IMR-90 (cell line): ENCODE measurements at regions not wholly inside any gene's neighbourhood (a gene's known extent, or its start where the extent isn't known, plus 50 kb on each side); places are given as distances from the start of the nearest gene placed in this dataset.

Source experiments
- ATAC-seq: fragments of 200-7000 bp; cut with Tn5 transposase; 2 replicates; pipeline ENCODE4 v1.9.1; 2020; ENCODE audit warnings: low read depth, mild to moderate bottlenecking, moderate library complexity
- BruUV-seq: library from RNA; stranded (reverse); fragments of 400-500 nt; replicated peaks from 2 replicates; lab custom pipeline; 2021; lab: Mats Ljungman, UMichigan
- CTCF ChIA-PET: fragments of 300-600 bp; formaldehyde crosslinking; extraction: SDS; loops from one replicate; lab custom pipeline; 2021; ENCODE audit warnings: antibody characterized with exemption; lab: Yijun Ruan, JAX
- POLR2A ChIA-PET: fragments of 300-600 bp; sonication (Branson Sonifier 250); formaldehyde crosslinking; loops from one replicate; lab custom pipeline; 2022; ENCODE audit warnings: antibody characterized with exemption; ENCODE audit not compliant: unreplicated experiment; lab: Charles Lee
- DNase-seq: peaks from one replicate; pipeline ENCODE4 v3.0.0; 2013
- H2AFZ ChIP-seq: replicated peaks from 2 replicates; pipeline ENCODE3; 2013; ENCODE audit warnings: low read length, mild to moderate bottlenecking; ENCODE audit not compliant: poor library complexity
- H2AK5ac ChIP-seq: 2 replicates; pipeline ENCODE4 v1.6.1; 2013; ENCODE audit warnings: low read depth, low read length, inconsistent platforms
- H2AK9ac ChIP-seq: replicated peaks from 2 replicates; pipeline ENCODE3; 2013; ENCODE audit warnings: mild to moderate bottlenecking, low read depth, low read length, moderate library complexity; ENCODE audit not compliant: poor library complexity
- H2BK120ac ChIP-seq: 2 replicates; pipeline ENCODE4 v1.6.1; 2013; ENCODE audit warnings: low read depth, low read length, inconsistent platforms
- H2BK15ac ChIP-seq: 3 replicates; pipeline ENCODE4 v1.6.1; 2013; ENCODE audit warnings: low read depth, low read length, inconsistent platforms
- H2BK20ac ChIP-seq: 2 replicates; pipeline ENCODE4 v1.6.1; 2013; ENCODE audit warnings: low read depth, mild to moderate bottlenecking, inconsistent platforms, low read length, moderate library complexity
- H2BK5ac ChIP-seq: 2 replicates; pipeline ENCODE4 v1.6.1; 2013; ENCODE audit warnings: mild to moderate bottlenecking, low read depth, low read length, inconsistent platforms; ENCODE audit not compliant: poor library complexity, severe bottlenecking
- H3K14ac ChIP-seq: replicated peaks from 2 replicates; pipeline ENCODE4 v1.6.1; 2013; ENCODE audit warnings: low read depth, low read length, inconsistent platforms
- H3K18ac ChIP-seq: 2 replicates; pipeline ENCODE4 v1.6.1; 2013; ENCODE audit warnings: low read depth, low read length, control low read depth
- H3K23ac ChIP-seq: 2 replicates; pipeline ENCODE4 v1.6.1; 2013; ENCODE audit warnings: low read depth, low read length, inconsistent platforms
- H3K27ac ChIP-seq: 2 replicates; pipeline ENCODE4 v1.5.1; 2013; ENCODE audit warnings: mild to moderate bottlenecking, control low read depth, low read length; ENCODE audit not compliant: insufficient read depth
- H3K27me3 ChIP-seq: 2 replicates; pipeline ENCODE4 v1.6.1; 2013; ENCODE audit warnings: low read length; ENCODE audit not compliant: control insufficient read depth, insufficient read depth
- H3K36me3 ChIP-seq: 2 replicates; pipeline ENCODE4 v1.6.1; 2013; ENCODE audit warnings: low read length, mixed read lengths; ENCODE audit not compliant: control insufficient read depth, insufficient read depth
- H3K4ac ChIP-seq: 2 replicates; pipeline ENCODE4 v1.6.1; 2013; ENCODE audit warnings: low read depth, low read length, inconsistent platforms
- H3K4me1 ChIP-seq: 2 replicates; pipeline ENCODE4 v1.6.1; 2013; ENCODE audit warnings: low read length, mixed read lengths; ENCODE audit not compliant: control insufficient read depth, insufficient read depth
- H3K4me2 ChIP-seq: 2 replicates; pipeline ENCODE4 v1.6.1; 2013; ENCODE audit warnings: low read depth, mild to moderate bottlenecking, control low read depth, low read length, moderate library complexity
- H3K4me3 ChIP-seq: 2 replicates; pipeline ENCODE4 v1.5.1; 2013; ENCODE audit warnings: low read depth, mild to moderate bottlenecking, control low read depth, low read length, moderate library complexity; ENCODE audit not compliant: insufficient read depth
- H3K56ac ChIP-seq: 2 replicates; pipeline ENCODE4 v1.6.1; 2013; ENCODE audit warnings: low read length, inconsistent platforms; ENCODE audit not compliant: insufficient read depth; ENCODE audit errors: extremely low read depth
- H3K79me1 ChIP-seq, 2 experiments: 2 replicates each; pipeline ENCODE4 v1.6.1; 2013; ENCODE audit warnings: low read length in 2 of 2, inconsistent platforms in 1 of 2, low read depth in 1 of 2
- H3K9ac ChIP-seq: 2 replicates; pipeline ENCODE4 v1.6.1; 2013; ENCODE audit warnings: low read depth, low read length, control low read depth
- H3K9me1 ChIP-seq: 2 replicates; pipeline ENCODE4 v1.6.1; 2013; ENCODE audit warnings: low read length, inconsistent platforms; ENCODE audit not compliant: insufficient read depth
- H3K9me3 ChIP-seq: 2 replicates; pipeline ENCODE4 v1.6.1; 2013; ENCODE audit warnings: low read length; ENCODE audit not compliant: control insufficient read depth, insufficient read depth
- H4K20me1 ChIP-seq: 2 replicates; pipeline ENCODE4 v1.6.1; 2013; ENCODE audit warnings: low read length, inconsistent platforms; ENCODE audit not compliant: insufficient read depth
- H4K5ac ChIP-seq: 2 replicates; pipeline ENCODE4 v1.6.1; 2013; ENCODE audit warnings: mild to moderate bottlenecking, low read depth, low read length, control low read depth
- H4K8ac ChIP-seq, 2 experiments: 2 replicates each; pipeline ENCODE4 v1.6.1; 2013; ENCODE audit warnings: low read depth in 2 of 2, low read length in 2 of 2, control low read depth in 1 of 2, inconsistent platforms in 1 of 2
- H4K91ac ChIP-seq: 2 replicates; pipeline ENCODE4 v1.6.1; 2013; ENCODE audit warnings: low read depth, low read length, inconsistent platforms; ENCODE audit not compliant: insufficient read depth
- BHLHE40 ChIP-seq: fragments of 150-350 bp; IDR thresholded peaks from 2 replicates; pipeline ENCODE4 v1.6.1; 2016; ENCODE audit warnings: mild to moderate bottlenecking, low read depth, low read length
- CEBPB ChIP-seq: IDR thresholded peaks from 2 replicates; pipeline ENCODE4 v1.6.1; 2012; ENCODE audit warnings: low read depth, low read length, improper control_type of control experiment
- CHD1 ChIP-seq: IDR thresholded peaks from 2 replicates; pipeline ENCODE4 v1.6.1; 2012; ENCODE audit warnings: low read depth, low read length, improper control_type of control experiment
- CTCF ChIP-seq: conservative IDR thresholded peaks from 2 replicates; pipeline ENCODE4 v1.5.1; 2012; ENCODE audit warnings: mild to moderate bottlenecking, low read depth, low read length, improper control_type of control experiment
- ELK1 ChIP-seq: fragments of 150-350 bp; IDR thresholded peaks from 2 replicates; pipeline ENCODE4 v1.6.1; 2016; ENCODE audit warnings: low read depth, mild to moderate bottlenecking, low read length, moderate library complexity, borderline replicate concordance
- FOS ChIP-seq: fragments of 150-350 bp; IDR thresholded peaks from 2 replicates; pipeline ENCODE4 v1.6.1; 2016; ENCODE audit warnings: low read depth, low read length
- MAZ ChIP-seq: IDR thresholded peaks from 2 replicates; pipeline ENCODE4 v1.6.1; 2012; ENCODE audit warnings: low read depth, mild to moderate bottlenecking, low read length, improper control_type of control experiment, moderate library complexity, borderline replicate concordance
- MXI1 ChIP-seq: IDR thresholded peaks from 2 replicates; pipeline ENCODE4 v1.6.1; 2012; ENCODE audit warnings: low read depth, mild to moderate bottlenecking, low read length, moderate library complexity, borderline replicate concordance
- NFE2L2 ChIP-seq: fragments of 150-350 bp; IDR thresholded peaks from 2 replicates; pipeline ENCODE4 v1.6.1; 2016; ENCODE audit warnings: low read depth, mild to moderate bottlenecking, low read length
- POLR2A ChIP-seq: IDR thresholded peaks from 2 replicates; pipeline ENCODE4 v1.6.1; 2012; ENCODE audit warnings: mild to moderate bottlenecking, low read depth, low read length
- RCOR1 ChIP-seq: IDR thresholded peaks from 2 replicates; pipeline ENCODE4 v1.6.1; 2012; ENCODE audit warnings: mild to moderate bottlenecking, low read length, improper control_type of control experiment; ENCODE audit not compliant: insufficient replicate concordance
- SMC3 ChIP-seq: fragments of 150-350 bp; IDR thresholded peaks from 2 replicates; pipeline ENCODE4 v1.6.1; 2016; ENCODE audit warnings: low read depth, mild to moderate bottlenecking, antibody characterized with exemption, low read length, moderate library complexity
- USF2 ChIP-seq: fragments of 150-350 bp; IDR thresholded peaks from 2 replicates; pipeline ENCODE4 v1.6.1; 2017; ENCODE audit warnings: mild to moderate bottlenecking, antibody characterized with exemption, low read length, low read depth
- WGBS, 2 experiments: methylation state at CpG; one replicate each; pipeline versions ENCODE4 v1.1.5 to v1.1.7; 2013; ENCODE audit warnings: missing lambda C conversion rate in 2 of 2; ENCODE audit not compliant: insufficient read length in 1 of 2; ENCODE audit errors: extremely low coverage in 2 of 2; 5-methylcytosine and 5-hydroxymethylcytosine counted together
- dilution Hi-C: fragments of 300-500 bp; cut with HindIII; formaldehyde crosslinking; loops from one replicate; pipeline ENCODE4 v1.14.3; 2018; ENCODE audit warnings: low sequenced_read_pairs; ENCODE audit not compliant: unreplicated experiment
- in situ Hi-C: fragments of 300-500 bp; cut with MboI; formaldehyde crosslinking; loops from 3 replicates; pipeline ENCODE4 v1.14.3; 2019; ENCODE audit warnings: low sequenced_read_pairs, inconsistent platforms, mixed read lengths
- intact Hi-C: fragments of 100-400 bp; cut with micrococcal nuclease; formaldehyde crosslinking; loops from 2 replicates; pipeline ENCODE4 v1.10.0; 2022

DNA sequence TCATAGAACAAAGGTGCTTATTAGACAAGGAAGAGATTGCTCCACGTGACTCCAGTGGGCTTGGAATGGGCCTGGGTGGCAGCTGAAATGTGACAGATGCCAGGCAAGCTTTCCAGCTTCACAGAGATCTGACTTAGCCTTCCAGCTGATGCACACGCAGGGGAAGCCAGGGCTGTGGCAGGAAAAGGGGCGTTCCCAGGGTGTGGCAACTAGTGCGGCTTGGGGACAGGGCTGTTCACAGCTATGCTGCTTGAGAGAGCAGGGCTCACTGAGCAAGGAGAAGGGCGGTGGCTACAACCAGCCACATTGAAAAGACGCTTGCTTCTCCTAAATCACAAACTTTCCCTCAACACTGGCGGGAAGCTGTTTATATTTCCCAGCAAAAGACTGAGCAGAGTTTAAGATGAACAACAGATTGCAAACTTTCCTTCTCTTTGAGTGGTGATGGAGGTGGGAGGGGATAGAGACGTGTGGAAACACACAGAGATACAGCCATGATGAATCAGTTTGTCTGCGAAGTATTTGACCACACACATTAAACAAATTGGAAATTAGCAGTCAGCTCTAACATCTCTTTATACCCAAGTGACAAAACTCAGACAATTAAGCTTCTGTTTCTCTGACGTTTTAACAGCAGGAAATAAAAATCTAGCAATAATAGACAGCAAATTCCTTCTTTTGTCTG, 127.5 kb downstream of the BDH1 start:
- H3K4me3 ChIP-seq, result no peak overlapping the region
- ATAC-seq (peak; percentile 50), DNase-seq (peak; percentile 36)
- H4K91ac ChIP-seq, result peak overlapping the region; percentile 21; the same call in 1 of the 2 replicates
- peaks cover 15% of the 10 kb centered on the region for H3K27me3 ChIP-seq
- peak overlapping the region; percentile 43; the same call in 1 of the 2 replicates for H2BK20ac ChIP-seq
- intact Hi-C loops, result no loop called here
- no peak overlapping the region for H2AK9ac ChIP-seq
- TF ChIP-seq BHLHE40, result no peak
- no peak for TF ChIP-seq USF2
- no peak for TF ChIP-seq CHD1
- TF ChIP-seq MAZ, result no peak
- no peak for TF ChIP-seq MXI1
- TF ChIP-seq POLR2A, result no peak
- TF ChIP-seq SMC3, result no peak
- no peak for TF ChIP-seq FOS
- TF ChIP-seq CTCF, result no peak
- TF ChIP-seq ELK1, result no peak
- TF ChIP-seq NFE2L2, result no peak
- TF ChIP-seq CEBPB, result no peak
- TF ChIP-seq RCOR1, result no peak
- no peaks in the 10 kb centered on the region for H4K20me1 ChIP-seq
- H3K18ac ChIP-seq, result no peak overlapping the region
- ChIA-PET CTCF (no interaction called here), POLR2A (interaction anchor here (0.6 kb wide), 1 partner anchor 253 kb away, joined by 4 read pairs; no protein-coding TSS in a partner anchor)
- H4K8ac ChIP-seq, result peak overlapping the region in 1 of 2 experiments; percentile 27; a peak in 1 of 4 replicates
- in situ Hi-C loops, result no loop called here
- peak overlapping the region; percentile 55 for H2AFZ ChIP-seq
- 0 out of 2 replicates have a peak overlapping the region, but pooled peaks have one; percentile 41 for H2BK120ac ChIP-seq
- dilution Hi-C loops, result no loop called here
- H4K5ac ChIP-seq, result no peak overlapping the region
- no peak overlapping the region for H2BK15ac ChIP-seq
- no peak overlapping the region for H2AK5ac ChIP-seq
- no peak overlapping the region for H3K14ac ChIP-seq
- H3K27ac ChIP-seq, result no peak overlapping the region
- 60% methylated on average over 2 of the region's 10 CpGs; no CpG with 5 or more reads in 1 of the 2 experiments for WGBS, 2 experiments
- H3K4me2 ChIP-seq, result peak overlapping the region; percentile 0; the same call in 1 of the 2 replicates
- peaks cover 2% of the 10 kb centered on the region; the same call in 1 of the 2 replicates for H3K9me3 ChIP-seq
- H2BK5ac ChIP-seq, result peak overlapping the region; percentile 27
- no peaks in the 10 kb centered on the region for H3K36me3 ChIP-seq
- no peaks in the 10 kb centered on the region for H3K9me1 ChIP-seq
- no peak overlapping the region for H3K23ac ChIP-seq
- peaks cover 10% of the 10 kb centered on the region for H3K4me1 ChIP-seq
- H3K9ac ChIP-seq, result no peak overlapping the region; the same call in 1 of the 2 replicates
- no peak overlapping the region for H3K56ac ChIP-seq
- no TSS peak for BruUV-seq
- H3K4ac ChIP-seq, result no peak overlapping the region; the same call in 1 of the 2 replicates
- no peaks in the 10 kb centered on the region for H3K79me1 ChIP-seq
